ENCODE measurements at regions not wholly inside any gene's neighbourhood (a gene's known extent, or its start where the extent isn't known, plus 50 kb on each side); places are given as distances from the start of the nearest gene placed in this dataset.
"Not testable (repeated sequence)": the region's sequence is repeated elsewhere in the genome, so short reads cannot be mapped to it uniquely, and the experiment has no call there.

- DNase-seq, result peak; percentile 0
Measured at GRCh38 chr15:31606931-31607497, 280.4 kb downstream of the KLF13 start.

- no peak for DNase-seq
Measured at GRCh38 chr15:31607656-31608055, 281.0 kb downstream of the KLF13 start.

DNA sequence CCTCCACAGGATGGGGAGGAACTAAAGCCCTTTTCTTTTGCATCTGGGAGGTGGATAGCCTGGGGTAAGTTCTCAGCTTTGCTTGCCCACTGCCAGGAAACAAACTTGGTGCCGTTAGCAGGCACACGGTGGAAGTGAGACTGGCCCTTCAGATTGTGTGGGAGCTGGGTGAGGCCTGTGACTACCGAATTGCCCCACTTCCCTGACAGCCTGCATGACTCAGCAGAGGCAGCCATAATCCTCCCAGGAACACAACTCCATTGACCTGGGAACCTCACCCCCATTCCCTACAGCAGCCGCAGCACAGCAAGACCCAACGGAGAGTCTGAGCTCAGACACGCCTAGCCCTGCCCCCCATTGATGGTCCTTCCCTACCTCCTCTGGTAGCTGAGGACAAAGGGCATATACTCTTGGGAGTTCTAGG, 282.6 kb downstream of the KLF13 start:
- DNase-seq, result no peak

DNA sequence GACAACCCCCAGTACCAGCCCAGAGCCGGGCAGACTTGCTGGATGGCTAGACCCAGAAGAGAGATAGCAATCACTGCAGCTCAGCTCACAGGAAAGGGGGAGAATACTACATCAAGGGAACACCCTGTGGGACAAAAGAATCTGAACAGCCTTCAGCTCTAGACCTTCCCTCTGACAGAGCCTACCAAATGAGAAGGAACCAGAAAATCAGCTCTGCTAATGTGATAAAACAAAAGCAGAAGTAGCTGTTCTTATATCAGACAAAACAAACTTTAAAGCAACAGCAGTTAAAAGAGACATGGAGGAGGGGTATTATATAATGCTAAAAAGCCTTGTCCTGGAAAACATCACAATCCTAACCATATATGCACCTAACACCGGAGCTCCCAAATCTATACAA, 283.3 kb downstream of the KLF13 start:
- no peak for DNase-seq

GRCh38 chr15:31615643-31616415, 289.2 kb downstream of the KLF13 start:
- DNase-seq, result no peak

GRCh38 chr15:31623297-31623696, 296.7 kb downstream of the KLF13 start:
- DNase-seq, result not testable (repeated sequence)

GRCh38 chr15:31624115-31624514, 297.5 kb downstream of the KLF13 start:
- DNase-seq, result not testable (repeated sequence)

GRCh38 chr15:31635715-31636114, 309.1 kb downstream of the KLF13 start:
- DNase-seq, result peak; percentile 0

GRCh38 chr15:31636911-31637310, 310.3 kb downstream of the KLF13 start:
- not testable (repeated sequence) for DNase-seq

DNA sequence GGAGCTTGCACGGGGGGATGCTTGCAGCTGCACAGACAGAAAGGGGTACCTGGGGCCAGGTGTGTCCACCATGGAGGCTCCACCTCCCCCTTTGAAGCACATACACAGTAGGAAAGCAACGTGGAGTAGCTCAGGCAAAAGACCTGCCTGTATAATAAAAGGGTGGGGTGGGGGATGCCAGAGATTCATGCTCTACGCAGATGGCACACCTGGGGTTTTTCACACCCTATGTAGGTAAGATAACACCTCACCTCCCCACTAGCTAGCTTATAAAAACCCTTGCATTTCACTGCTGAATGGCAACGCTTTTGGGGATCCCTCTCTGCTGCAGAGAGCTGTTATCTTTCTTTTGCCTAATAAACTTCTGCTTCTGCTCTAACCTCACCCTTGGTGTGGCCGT, 317.3 kb downstream of the KLF13 start:
- not testable (repeated sequence) for DNase-seq

GRCh38 chr15:31644761-31645160, 318.1 kb downstream of the KLF13 start:
- not testable (repeated sequence) for DNase-seq

DNA sequence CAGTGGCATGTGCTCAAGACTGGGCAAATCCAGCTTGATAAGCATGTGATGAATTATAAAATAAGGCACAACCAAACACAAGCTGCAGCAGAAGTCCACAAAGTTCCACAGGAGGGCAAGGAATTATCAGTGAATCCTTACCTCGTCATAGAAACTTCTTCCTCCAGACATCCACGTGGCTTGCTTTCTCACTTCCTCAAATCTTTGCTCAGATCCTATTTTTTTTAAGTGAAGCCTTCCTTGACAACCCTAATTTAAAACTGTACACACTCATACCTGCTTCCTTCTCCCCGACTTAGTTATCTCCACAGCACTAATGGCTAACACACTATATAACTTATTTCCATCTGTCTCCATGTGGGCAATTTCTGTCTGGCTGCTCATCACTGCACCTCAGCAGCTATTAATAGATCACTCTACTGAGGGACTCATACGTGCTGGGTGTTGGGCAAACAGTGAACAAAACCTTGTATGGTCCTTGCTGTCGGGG, 320.7 kb downstream of the KLF13 start:
- not testable (repeated sequence) for DNase-seq

- DNase-seq, result not testable (repeated sequence)
Measured at GRCh38 chr15:31649634-31650033, 323.0 kb downstream of the KLF13 start.

DNA sequence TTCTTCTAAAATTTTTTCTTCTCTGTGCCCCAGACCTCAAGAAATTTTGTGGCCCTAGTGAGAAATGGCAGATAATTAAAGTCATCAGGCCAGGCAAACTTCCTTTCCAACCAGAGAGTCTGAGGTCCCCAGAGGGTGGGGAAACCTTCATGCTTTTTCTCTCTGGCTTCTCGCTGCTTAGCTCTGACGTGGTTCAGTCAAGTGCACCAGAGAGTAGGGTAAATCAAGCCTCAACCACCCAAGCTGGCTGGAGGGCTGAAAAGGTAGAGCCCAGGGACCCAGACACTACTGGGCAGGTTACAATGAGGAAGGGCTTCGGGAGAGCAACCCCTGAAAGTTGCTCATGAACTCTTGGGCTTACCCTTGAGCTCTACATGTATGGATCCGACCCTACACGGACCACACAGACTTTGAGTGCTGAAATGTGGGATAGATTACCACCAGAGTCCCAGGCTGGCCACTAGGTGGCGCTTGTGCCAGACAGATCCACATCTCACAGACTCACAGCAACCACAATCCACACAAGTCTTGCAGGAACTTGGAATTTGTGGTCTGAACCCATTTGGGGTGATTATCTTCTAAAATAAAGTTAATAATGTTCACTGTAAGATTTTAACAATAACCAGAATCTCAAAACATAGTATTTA, 323.5 kb downstream of the KLF13 start:
- DNase-seq, result not testable (repeated sequence)

DNA sequence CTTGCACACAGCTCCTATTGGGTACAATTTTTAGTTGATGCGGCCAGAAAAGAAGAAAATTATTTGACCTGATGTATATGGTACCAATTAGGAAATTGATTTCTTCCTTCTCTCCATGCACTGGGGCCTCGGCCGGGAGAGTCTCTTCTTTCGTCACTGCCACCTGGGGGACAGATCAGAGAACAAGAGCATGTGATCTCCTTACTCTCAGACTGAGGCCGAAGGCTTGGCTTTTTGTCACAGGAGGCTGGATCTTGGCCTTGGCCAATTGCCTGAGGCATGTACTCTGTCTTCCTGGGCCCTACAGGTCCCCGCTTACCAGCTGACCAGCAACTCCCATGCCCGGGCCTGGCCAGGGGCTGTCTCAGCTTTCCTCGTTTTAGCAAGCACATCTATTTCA, 330.3 kb downstream of the KLF13 start:
- not testable (repeated sequence) for DNase-seq

DNA sequence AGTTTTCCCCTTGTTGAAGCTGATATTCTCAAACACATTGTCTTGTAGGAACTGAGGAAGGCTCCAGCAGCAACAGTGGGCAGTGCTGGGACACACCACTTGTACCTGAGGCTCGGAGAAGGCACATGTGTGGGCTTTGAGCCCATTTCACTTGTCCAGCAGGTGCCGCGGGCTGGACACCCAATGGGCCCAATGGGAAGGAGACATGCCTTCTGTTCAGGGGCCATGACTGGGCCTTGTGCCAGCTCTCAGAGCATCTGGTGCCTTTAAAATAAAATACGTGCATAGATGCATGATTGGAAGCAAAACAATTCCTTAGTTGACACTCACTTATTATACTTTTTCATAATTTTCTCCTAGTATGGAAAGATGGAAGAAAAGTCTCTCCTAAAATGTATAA, 334.2 kb downstream of the KLF13 start:
- no peak for DNase-seq

- not testable (repeated sequence) for DNase-seq
Measured at GRCh38 chr15:31665732-31666131, 339.1 kb downstream of the KLF13 start.

GRCh38 chr15:31669158-31669908, 342.7 kb downstream of the KLF13 start:
- not testable (repeated sequence) for DNase-seq

DNA sequence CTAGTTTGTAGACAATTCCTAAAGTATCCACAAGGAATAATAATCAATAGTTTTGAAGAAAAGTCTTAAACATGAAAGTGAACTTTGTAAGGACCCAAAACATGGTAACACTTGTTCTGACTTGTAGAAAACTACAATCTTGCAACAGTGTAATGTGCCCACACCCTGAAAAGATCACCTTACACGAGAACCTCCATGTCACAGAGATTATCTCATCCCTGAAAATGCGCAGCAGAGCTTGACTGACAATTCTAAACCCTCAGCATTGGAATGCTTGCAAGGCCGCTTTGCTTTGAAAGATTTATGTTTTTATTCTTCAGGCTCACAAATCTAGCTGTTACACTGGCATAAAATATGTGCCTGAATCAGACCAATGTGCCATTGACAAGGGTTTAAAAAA, 346.6 kb downstream of the KLF13 start:
- not testable (repeated sequence) for DNase-seq

- not testable (repeated sequence) for DNase-seq
Measured at GRCh38 chr15:31681529-31682259, 348.6 kb upstream of the CHRNA7 start.

- not testable (repeated sequence) for DNase-seq
Measured at GRCh38 chr15:31687088-31687487, 343.2 kb upstream of the CHRNA7 start.

DNA sequence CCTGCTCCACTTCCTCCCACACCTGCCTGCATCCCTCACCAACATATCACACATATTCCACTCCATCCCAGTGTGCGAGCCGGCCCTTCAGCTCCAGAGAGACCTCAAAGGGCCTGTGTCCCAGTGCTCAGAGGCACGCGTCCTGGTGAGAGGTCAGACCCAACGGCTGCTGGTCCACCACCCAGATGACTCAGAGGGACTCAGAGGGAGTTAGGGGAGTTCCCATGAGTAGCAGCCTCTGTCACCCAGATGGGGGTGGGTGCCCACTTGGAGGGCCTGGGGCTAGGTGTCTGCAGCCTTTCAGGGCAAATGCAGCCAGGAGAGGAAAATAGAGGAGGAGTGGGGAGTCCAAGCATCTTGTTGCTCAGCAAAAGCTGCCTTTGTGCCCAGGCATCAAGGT, 333.8 kb upstream of the CHRNA7 start:
- DNase-seq, result not testable (repeated sequence)
